A549 (cell line): ENCODE measurements at regions not wholly inside any gene's neighbourhood (a gene's known extent, or its start where the extent isn't known, plus 50 kb on each side); places are given as distances from the start of the nearest gene placed in this dataset.

Experiments
- ATAC-seq, 2 experiments: fragments of 200-7000 bp in 1 of 2; fragments of >200 bp in 1 of 2; cut with Nextera tagmentation in 1 of 2; cut with Tn5 transposase in 1 of 2; 3 replicates each; pipeline versions ENCODE4 v1.8.0 to v1.9.1; 2018 to 2020; ENCODE audit warnings: mild to moderate bottlenecking in 1 of 2, moderate library complexity in 1 of 2
- CTCF ChIA-PET: fragments of 300-600 bp; sonication (Branson Sonifier 250); formaldehyde crosslinking; extraction: SDS; loops from one replicate; lab custom pipeline; 2021; ENCODE audit warnings: antibody characterized with exemption, inconsistent platforms; lab: Yijun Ruan, JAX
- POLR2A ChIA-PET: fragments of 350-600 bp; formaldehyde crosslinking; extraction: SDS; loops from one replicate; lab custom pipeline; 2021; ENCODE audit warnings: antibody characterized with exemption, inconsistent platforms; lab: Yijun Ruan, JAX
- DNase-seq, 2 experiments: peaks; one replicate each; pipeline versions ENCODE4 v3.0.0 to v3.0.0-alpha.2; 2011 to 2016; ENCODE audit warnings: low read depth in 1 of 2, low spot score in 1 of 2
- FAIRE-seq: peaks from 2 replicates; lab custom pipeline; 2011; peaks lifted over from hg19 to GRCh38; lab: Jason Lieb, UNC
- H3K27ac ChIP-seq, 2 experiments: fragments of >200 bp; sonication (Bioruptor Twin); formaldehyde crosslinking; 3 replicates each; pipeline ENCODE4 v1.5.1; 2016 to 2017
- H3K4me1 ChIP-seq: fragments of >200 bp; sonication (Bioruptor Twin); formaldehyde crosslinking; 3 replicates; pipeline ENCODE4 v1.6.1; 2016
- H3K4me2 ChIP-seq: fragments of >200 bp; sonication (Bioruptor Twin); formaldehyde crosslinking; 3 replicates; pipeline ENCODE4 v1.6.1; 2016
- H3K4me3 ChIP-seq: fragments of >200 bp; sonication (Bioruptor Twin); formaldehyde crosslinking; 3 replicates; pipeline ENCODE4 v1.5.1; 2016
- H3K9me3 ChIP-seq: fragments of >200 bp; sonication (Bioruptor Twin); formaldehyde crosslinking; 3 replicates; pipeline ENCODE4 v1.6.1; 2016
- CBX8 ChIP-seq: fragments of 200-600 bp; sonication (generic); IDR thresholded peaks from 2 replicates; pipeline ENCODE4 v1.6.1; 2016
- CEBPB ChIP-seq, 2 experiments: fragments of >200 bp in 1 of 2; sonication (Bioruptor Twin) in 1 of 2; formaldehyde crosslinking in 1 of 2; IDR thresholded peaks; 2 replicates each; pipeline ENCODE4 v1.6.1; 2012 to 2016
- ESRRA ChIP-seq: fragments of 150-350 bp; IDR thresholded peaks from 2 replicates; pipeline ENCODE4 v1.6.1; 2014; ENCODE audit warnings: mild to moderate bottlenecking, low read length, borderline replicate concordance
- FOXS1 ChIP-seq: fragments of 250-450 bp; sonication (Bioruptor Pico); IDR thresholded peaks from 2 replicates; pipeline ENCODE4 v1.5.0; 2020; ENCODE audit warnings: mild to moderate bottlenecking, moderate library complexity
- GATA3 ChIP-seq: IDR thresholded peaks from 2 replicates; pipeline ENCODE4 v1.6.1; 2012; ENCODE audit warnings: borderline replicate concordance
- HEYL ChIP-seq: fragments of 250-450 bp; sonication (Bioruptor Pico); IDR thresholded peaks from 2 replicates; pipeline ENCODE4 v1.8.0; 2021; ENCODE audit warnings: mild to moderate bottlenecking, moderate library complexity
- PHF8 ChIP-seq: fragments of 200-600 bp; sonication (generic); IDR thresholded peaks from 2 replicates; pipeline ENCODE4 v1.6.1; 2016; ENCODE audit warnings: low read depth, mild to moderate bottlenecking, antibody characterized with exemption, moderate library complexity, borderline replicate concordance
- RCOR1 ChIP-seq: fragments of 150-350 bp; IDR thresholded peaks from 2 replicates; pipeline ENCODE4 v1.6.1; 2014; ENCODE audit warnings: antibody characterized with exemption, low read length, low read depth
- SMC3 ChIP-seq: fragments of >200 bp; sonication (Bioruptor Twin); formaldehyde crosslinking; IDR thresholded peaks from 3 replicates; pipeline ENCODE4 v1.6.1; 2018; ENCODE audit warnings: inconsistent platforms
- WGBS: methylation state at CpG from one replicate; pipeline ENCODE4 v1.1.6; 2017; ENCODE audit errors: missing lambda C conversion rate; 5-methylcytosine and 5-hydroxymethylcytosine counted together
- TF ChIP-seq, protein P1 (sequence below): fragments of 250-450 bp; sonication (Bioruptor Pico); IDR thresholded peaks from 2 replicates; pipeline ENCODE4 v1.5.0; 2021; ENCODE audit warnings: mild to moderate bottlenecking, moderate library complexity, borderline replicate concordance
- TF ChIP-seq, protein P2 (sequence below): fragments of 200-600 bp; sonication (generic); IDR thresholded peaks from 2 replicates; pipeline ENCODE4 v1.6.1; 2016; ENCODE audit warnings: antibody characterized with exemption, mild to moderate bottlenecking, moderate library complexity
- TF ChIP-seq, protein P3 (sequence below): fragments of 450-650 bp; IDR thresholded peaks from 2 replicates; pipeline ENCODE4 v1.6.1; 2014; ENCODE audit warnings: antibody characterized with exemption
- TF ChIP-seq, protein P4 (sequence below): fragments of 150-350 bp; IDR thresholded peaks from 2 replicates; pipeline ENCODE4 v1.6.1; 2014; ENCODE audit warnings: low read depth, mild to moderate bottlenecking, low read length
- TF ChIP-seq, protein P5 (sequence below): IDR thresholded peaks from 2 replicates; pipeline ENCODE4 v1.6.1; 2012; ENCODE audit warnings: low read depth, borderline replicate concordance
- TF ChIP-seq, protein P6 (sequence below): IDR thresholded peaks from 2 replicates; pipeline ENCODE4 v1.6.1; 2012

DNA sequence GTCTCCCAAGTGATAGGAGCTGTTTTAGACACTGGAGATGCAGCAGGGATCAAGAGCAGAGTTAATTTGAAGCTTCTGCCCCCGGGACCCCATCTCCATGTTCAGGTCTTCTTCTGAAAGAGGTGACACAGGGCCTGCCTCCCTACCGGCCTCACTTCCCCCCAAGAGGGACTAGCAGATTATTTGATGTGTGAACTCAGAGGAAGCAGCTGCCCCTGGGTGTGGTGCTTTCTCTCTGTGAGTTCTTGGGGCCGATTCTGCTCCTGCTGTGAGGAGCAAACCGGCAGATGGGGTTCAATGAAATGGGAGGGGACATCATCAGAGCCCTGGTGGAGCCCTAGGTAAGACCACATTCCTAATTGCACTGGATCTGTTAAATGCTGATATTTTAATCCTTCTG, 193.4 kb downstream of the FBXO15 start (continued):
- TF ChIP-seq FOXS1 (no peak), ESRRA (no peak)

DNA sequence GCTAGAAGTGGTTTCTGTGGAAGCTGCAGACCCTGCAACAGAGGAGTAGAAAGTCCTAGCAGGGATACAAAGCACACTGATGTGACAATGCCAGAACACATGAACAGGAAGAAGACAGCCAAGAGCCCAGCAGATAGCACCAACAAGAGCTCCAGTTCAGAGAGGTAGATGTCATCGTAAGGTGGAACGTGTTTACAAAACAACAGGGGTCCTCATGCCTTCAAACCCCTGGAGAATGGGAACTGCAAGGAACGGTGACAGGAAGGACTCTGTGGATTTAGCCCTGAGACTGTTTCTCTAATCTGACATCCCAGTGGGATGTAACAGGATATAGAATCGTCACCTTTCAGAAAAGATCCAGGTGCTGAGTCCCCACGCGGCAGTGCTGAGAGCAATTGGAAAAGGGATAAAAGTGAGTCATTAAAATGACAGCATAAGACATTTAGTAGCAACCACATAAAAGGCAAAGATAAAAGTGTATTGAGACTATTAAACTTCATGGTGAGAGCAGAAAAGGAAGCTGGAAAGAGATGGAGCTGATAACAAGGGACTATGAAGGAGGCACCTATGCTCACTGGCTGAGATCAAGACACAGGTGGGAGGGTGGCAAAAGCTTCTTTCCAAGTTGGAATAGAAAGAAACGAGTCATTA, 195.2 kb downstream of the FBXO15 start:
- Histone ChIP-seq H3K27ac (no peak overlapping the region), H3K4me2 (no peak overlapping the region)
- FAIRE-seq: no peak
- POLR2A ChIA-PET: no interaction called here
- ATAC-seq: no peak
- TF ChIP-seq, protein P1, sequence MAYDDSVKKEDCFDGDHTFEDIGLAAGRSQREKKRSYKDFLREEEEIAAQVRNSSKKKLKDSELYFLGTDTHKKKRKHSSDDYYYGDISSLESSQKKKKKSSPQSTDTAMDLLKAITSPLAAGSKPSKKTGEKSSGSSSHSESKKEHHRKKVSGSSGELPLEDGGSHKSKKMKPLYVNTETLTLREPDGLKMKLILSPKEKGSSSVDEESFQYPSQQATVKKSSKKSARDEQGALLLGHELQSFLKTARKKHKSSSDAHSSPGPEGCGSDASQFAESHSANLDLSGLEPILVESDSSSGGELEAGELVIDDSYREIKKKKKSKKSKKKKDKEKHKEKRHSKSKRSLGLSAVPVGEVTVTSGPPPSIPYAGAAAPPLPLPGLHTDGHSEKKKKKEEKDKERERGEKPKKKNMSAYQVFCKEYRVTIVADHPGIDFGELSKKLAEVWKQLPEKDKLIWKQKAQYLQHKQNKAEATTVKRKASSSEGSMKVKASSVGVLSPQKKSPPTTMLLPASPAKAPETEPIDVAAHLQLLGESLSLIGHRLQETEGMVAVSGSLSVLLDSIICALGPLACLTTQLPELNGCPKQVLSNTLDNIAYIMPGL: no peak
- TF ChIP-seq, protein P2, sequence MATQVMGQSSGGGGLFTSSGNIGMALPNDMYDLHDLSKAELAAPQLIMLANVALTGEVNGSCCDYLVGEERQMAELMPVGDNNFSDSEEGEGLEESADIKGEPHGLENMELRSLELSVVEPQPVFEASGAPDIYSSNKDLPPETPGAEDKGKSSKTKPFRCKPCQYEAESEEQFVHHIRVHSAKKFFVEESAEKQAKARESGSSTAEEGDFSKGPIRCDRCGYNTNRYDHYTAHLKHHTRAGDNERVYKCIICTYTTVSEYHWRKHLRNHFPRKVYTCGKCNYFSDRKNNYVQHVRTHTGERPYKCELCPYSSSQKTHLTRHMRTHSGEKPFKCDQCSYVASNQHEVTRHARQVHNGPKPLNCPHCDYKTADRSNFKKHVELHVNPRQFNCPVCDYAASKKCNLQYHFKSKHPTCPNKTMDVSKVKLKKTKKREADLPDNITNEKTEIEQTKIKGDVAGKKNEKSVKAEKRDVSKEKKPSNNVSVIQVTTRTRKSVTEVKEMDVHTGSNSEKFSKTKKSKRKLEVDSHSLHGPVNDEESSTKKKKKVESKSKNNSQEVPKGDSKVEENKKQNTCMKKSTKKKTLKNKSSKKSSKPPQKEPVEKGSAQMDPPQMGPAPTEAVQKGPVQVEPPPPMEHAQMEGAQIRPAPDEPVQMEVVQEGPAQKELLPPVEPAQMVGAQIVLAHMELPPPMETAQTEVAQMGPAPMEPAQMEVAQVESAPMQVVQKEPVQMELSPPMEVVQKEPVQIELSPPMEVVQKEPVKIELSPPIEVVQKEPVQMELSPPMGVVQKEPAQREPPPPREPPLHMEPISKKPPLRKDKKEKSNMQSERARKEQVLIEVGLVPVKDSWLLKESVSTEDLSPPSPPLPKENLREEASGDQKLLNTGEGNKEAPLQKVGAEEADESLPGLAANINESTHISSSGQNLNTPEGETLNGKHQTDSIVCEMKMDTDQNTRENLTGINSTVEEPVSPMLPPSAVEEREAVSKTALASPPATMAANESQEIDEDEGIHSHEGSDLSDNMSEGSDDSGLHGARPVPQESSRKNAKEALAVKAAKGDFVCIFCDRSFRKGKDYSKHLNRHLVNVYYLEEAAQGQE: no peak
- TF ChIP-seq SMC3 (no peak), HEYL (no peak), GATA3 (no peak), RCOR1 (no peak), CBX8 (no peak), CEBPB (IDR thresholded peaks at IDR 0.05) (no peak), PHF8 (no peak)
- TF ChIP-seq, protein P3, sequence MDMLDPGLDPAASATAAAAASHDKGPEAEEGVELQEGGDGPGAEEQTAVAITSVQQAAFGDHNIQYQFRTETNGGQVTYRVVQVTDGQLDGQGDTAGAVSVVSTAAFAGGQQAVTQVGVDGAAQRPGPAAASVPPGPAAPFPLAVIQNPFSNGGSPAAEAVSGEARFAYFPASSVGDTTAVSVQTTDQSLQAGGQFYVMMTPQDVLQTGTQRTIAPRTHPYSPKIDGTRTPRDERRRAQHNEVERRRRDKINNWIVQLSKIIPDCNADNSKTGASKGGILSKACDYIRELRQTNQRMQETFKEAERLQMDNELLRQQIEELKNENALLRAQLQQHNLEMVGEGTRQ: no peak
- TF ChIP-seq, protein P4, sequence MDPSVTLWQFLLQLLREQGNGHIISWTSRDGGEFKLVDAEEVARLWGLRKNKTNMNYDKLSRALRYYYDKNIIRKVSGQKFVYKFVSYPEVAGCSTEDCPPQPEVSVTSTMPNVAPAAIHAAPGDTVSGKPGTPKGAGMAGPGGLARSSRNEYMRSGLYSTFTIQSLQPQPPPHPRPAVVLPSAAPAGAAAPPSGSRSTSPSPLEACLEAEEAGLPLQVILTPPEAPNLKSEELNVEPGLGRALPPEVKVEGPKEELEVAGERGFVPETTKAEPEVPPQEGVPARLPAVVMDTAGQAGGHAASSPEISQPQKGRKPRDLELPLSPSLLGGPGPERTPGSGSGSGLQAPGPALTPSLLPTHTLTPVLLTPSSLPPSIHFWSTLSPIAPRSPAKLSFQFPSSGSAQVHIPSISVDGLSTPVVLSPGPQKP: no peak
- TF ChIP-seq, protein P5, sequence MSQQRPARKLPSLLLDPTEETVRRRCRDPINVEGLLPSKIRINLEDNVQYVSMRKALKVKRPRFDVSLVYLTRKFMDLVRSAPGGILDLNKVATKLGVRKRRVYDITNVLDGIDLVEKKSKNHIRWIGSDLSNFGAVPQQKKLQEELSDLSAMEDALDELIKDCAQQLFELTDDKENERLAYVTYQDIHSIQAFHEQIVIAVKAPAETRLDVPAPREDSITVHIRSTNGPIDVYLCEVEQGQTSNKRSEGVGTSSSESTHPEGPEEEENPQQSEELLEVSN: no peak
- TF ChIP-seq, protein P6, sequence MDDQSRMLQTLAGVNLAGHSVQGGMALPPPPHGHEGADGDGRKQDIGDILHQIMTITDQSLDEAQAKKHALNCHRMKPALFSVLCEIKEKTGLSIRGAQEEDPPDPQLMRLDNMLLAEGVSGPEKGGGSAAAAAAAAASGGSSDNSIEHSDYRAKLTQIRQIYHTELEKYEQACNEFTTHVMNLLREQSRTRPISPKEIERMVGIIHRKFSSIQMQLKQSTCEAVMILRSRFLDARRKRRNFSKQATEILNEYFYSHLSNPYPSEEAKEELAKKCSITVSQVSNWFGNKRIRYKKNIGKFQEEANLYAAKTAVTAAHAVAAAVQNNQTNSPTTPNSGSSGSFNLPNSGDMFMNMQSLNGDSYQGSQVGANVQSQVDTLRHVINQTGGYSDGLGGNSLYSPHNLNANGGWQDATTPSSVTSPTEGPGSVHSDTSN: no peak
- TF ChIP-seq, all 56 proteins: peak for 0
- Histone ChIP-seq H3K4me1 (no peaks in the 10 kb centered on the region), H3K4me3 (no peak overlapping the region), H3K9me3 (no peaks in the 10 kb centered on the region)
- WGBS: 27% methylated on average over 7 of the region's 7 CpGs
- DNase-seq: no peak
- CTCF ChIA-PET: no interaction called here
